HG03108 (cell line): ENCODE measurements at regions not wholly inside any gene's neighbourhood (a gene's known extent, or its start where the extent isn't known, plus 50 kb on each side); places are given as distances from the start of the nearest gene placed in this dataset.

Experiments used
- ATAC-seq: cut with Tn5 transposase; IDR thresholded peaks from one replicate; pipeline ENCODE4 v1.9.1; 2021; ENCODE audit warnings: moderate library complexity; ENCODE audit not compliant: unreplicated experiment

- no peak for ATAC-seq
Observed at GRCh38 chr1:222301652-222302051, 246.3 kb downstream of the HHIPL2 start.

- ATAC-seq = no peak
Observed at GRCh38 chr1:222299524-222299923, 248.4 kb downstream of the HHIPL2 start.

- no peak for ATAC-seq
Observed at GRCh38 chr1:222290866-222291265, 257.0 kb downstream of the HHIPL2 start.

GRCh38 chr1:222288053-222288452 is 259.9 kb downstream of the HHIPL2 start:
- no peak for ATAC-seq

- ATAC-seq = no peak
Observed at GRCh38 chr1:222286011-222286410, 261.9 kb downstream of the HHIPL2 start.

- no peak for ATAC-seq
Observed at GRCh38 chr1:222285526-222285925, 262.4 kb downstream of the HHIPL2 start.

- no peak for ATAC-seq
Observed at GRCh38 chr1:222284466-222284865, 263.4 kb downstream of the HHIPL2 start.

GRCh38 chr1:222283147-222283768 is 264.6 kb downstream of the HHIPL2 start:
- no peak for ATAC-seq

GRCh38 chr1:222279591-222279990 is 268.3 kb downstream of the HHIPL2 start:
- ATAC-seq = no peak

- ATAC-seq = no peak
Observed at GRCh38 chr1:222278501-222278900, 269.4 kb downstream of the HHIPL2 start.

GRCh38 chr1:222275729-222276465 is 272.0 kb downstream of the HHIPL2 start:
- no peak for ATAC-seq

- ATAC-seq = no peak
Observed at GRCh38 chr1:222275001-222275728, 272.7 kb downstream of the HHIPL2 start.

GRCh38 chr1:222266223-222267196 is 281.4 kb downstream of the HHIPL2 start:
- no peak for ATAC-seq

GRCh38 chr1:222263791-222264190 is 284.1 kb downstream of the HHIPL2 start:
- ATAC-seq = no peak

GRCh38 chr1:222257027-222257426 is 290.9 kb downstream of the HHIPL2 start:
- no peak for ATAC-seq

- no peak for ATAC-seq
Observed at GRCh38 chr1:222256058-222256457, 291.8 kb downstream of the HHIPL2 start.

GRCh38 chr1:222252788-222253187 is 295.1 kb downstream of the HHIPL2 start:
- ATAC-seq = no peak

- ATAC-seq = no peak
Observed at GRCh38 chr1:222251847-222252246, 296.1 kb downstream of the HHIPL2 start.

- ATAC-seq = no peak
Observed at GRCh38 chr1:222250376-222250775, 297.5 kb downstream of the HHIPL2 start.

GRCh38 chr1:222247811-222248310 is 300.0 kb downstream of the HHIPL2 start:
- ATAC-seq = no peak

GRCh38 chr1:222247081-222247480 is 300.8 kb downstream of the HHIPL2 start:
- no peak for ATAC-seq
